GM12874 (cell line): ENCODE measurements at regions not wholly inside any gene's neighbourhood (a gene's known extent, or its start where the extent isn't known, plus 50 kb on each side); places are given as distances from the start of the nearest gene placed in this dataset.

Experiments used
- CTCF ChIP-seq: IDR thresholded peaks from 2 replicates; pipeline ENCODE4 v1.5.1; 2011; ENCODE audit warnings: low read depth, mild to moderate bottlenecking, control low read depth, low read length, moderate library complexity; ENCODE audit not compliant: insufficient read depth

- TF ChIP-seq CTCF, result no peak
Observed at GRCh38 chr3:115571413-115571812, 51.9 kb upstream of the GAP43 start.
